GM21825 (cell line): ENCODE measurements at regions not wholly inside any gene's neighbourhood (a gene's known extent, or its start where the extent isn't known, plus 50 kb on each side); places are given as distances from the start of the nearest gene placed in this dataset.
"Not testable (repeated sequence)": the region's sequence is repeated elsewhere in the genome, so short reads cannot be mapped to it uniquely, and the experiment has no call there.

Experiments
- ATAC-seq: cut with Tn5 transposase; IDR thresholded peaks from one replicate; pipeline ENCODE4 v1.9.1; 2021; ENCODE audit warnings: mild to moderate bottlenecking, moderate library complexity; ENCODE audit not compliant: unreplicated experiment

GRCh38 chr14:98187281-98187680 is 1084.7 kb downstream of the BCL11B start:
- ATAC-seq = no peak

- ATAC-seq = no peak
These were observed 1082.9 kb downstream of the BCL11B start for GRCh38 chr14:98189062-98189461.

GRCh38 chr14:98189511-98189910 is 1082.5 kb downstream of the BCL11B start:
- ATAC-seq = no peak

GRCh38 chr14:98189944-98190343 is 1082.1 kb downstream of the BCL11B start:
- no peak for ATAC-seq

- ATAC-seq = no peak
These were observed 1079.1 kb downstream of the BCL11B start for GRCh38 chr14:98192946-98193345.

- ATAC-seq = no peak
These were observed 1077.2 kb downstream of the BCL11B start for GRCh38 chr14:98194821-98195220.

GRCh38 chr14:98195256-98195655 is 1076.7 kb downstream of the BCL11B start:
- ATAC-seq = no peak

GRCh38 chr14:98197933-98198332 is 1074.1 kb downstream of the BCL11B start:
- ATAC-seq = no peak

GRCh38 chr14:98198385-98198784 is 1073.6 kb downstream of the BCL11B start:
- no peak for ATAC-seq

GRCh38 chr14:98200601-98201000 is 1071.4 kb downstream of the BCL11B start:
- ATAC-seq = no peak

- ATAC-seq = no peak
These were observed 1068.6 kb downstream of the BCL11B start for GRCh38 chr14:98203421-98203820.

- ATAC-seq = no peak
These were observed 1067.9 kb downstream of the BCL11B start for GRCh38 chr14:98204139-98204538.

GRCh38 chr14:98207415-98207814 is 1064.6 kb downstream of the BCL11B start:
- no peak for ATAC-seq

GRCh38 chr14:98208211-98208611 is 1063.8 kb downstream of the BCL11B start:
- no peak for ATAC-seq

GRCh38 chr14:98208943-98209342 is 1063.1 kb downstream of the BCL11B start:
- ATAC-seq = no peak

GRCh38 chr14:98210045-98210672 is 1061.8 kb downstream of the BCL11B start:
- no peak for ATAC-seq

GRCh38 chr14:98217530-98217929 is 1054.5 kb downstream of the BCL11B start:
- no peak for ATAC-seq

GRCh38 chr14:98218218-98218617 is 1053.8 kb downstream of the BCL11B start:
- ATAC-seq = no peak

GRCh38 chr14:98219638-98220037 is 1052.4 kb downstream of the BCL11B start:
- ATAC-seq = no peak

- no peak for ATAC-seq
These were observed 1048.9 kb downstream of the BCL11B start for GRCh38 chr14:98223106-98223505.

- ATAC-seq = not testable (repeated sequence)
These were observed 1048.3 kb downstream of the BCL11B start for GRCh38 chr14:98223710-98224109.

- no peak for ATAC-seq
These were observed 1045.6 kb downstream of the BCL11B start for GRCh38 chr14:98226411-98226810.

GRCh38 chr14:98227000-98227726 is 1044.8 kb downstream of the BCL11B start:
- no peak for ATAC-seq
